SK-N-SH (cell line): ENCODE measurements at regions not wholly inside any gene's neighbourhood (a gene's known extent, or its start where the extent isn't known, plus 50 kb on each side); places are given as distances from the start of the nearest gene placed in this dataset.

Experiments
- CTCF ChIA-PET: fragments of 300-600, 350-600 bp; formaldehyde crosslinking; extraction: SDS; loops from one replicate; lab custom pipeline; 2021; lab: Yijun Ruan, JAX
- POLR2A ChIA-PET: fragments of 350-600 bp; sonication (Branson Sonifier 250); formaldehyde crosslinking; extraction: SDS; loops from one replicate; lab custom pipeline; 2020; ENCODE audit warnings: antibody characterized with exemption, inconsistent platforms; lab: Yijun Ruan, JAX
- DNase-seq: peaks from one replicate; pipeline ENCODE4 v3.0.0; 2012
- H2AFZ ChIP-seq: fragments of 200-600 bp; sonication (generic); 2 replicates; pipeline ENCODE4 v1.8.1; 2016; ENCODE audit warnings: antibody characterized with exemption, mild to moderate bottlenecking, low read depth
- H3F3A ChIP-seq: fragments of 200-600 bp; sonication (generic); replicated peaks from 2 replicates; pipeline ENCODE3; 2016; ENCODE audit warnings: antibody characterized with exemption, mild to moderate bottlenecking; ENCODE audit not compliant: insufficient read depth
- H3K27ac ChIP-seq, 2 experiments: fragments of 200-500 bp in 1 of 2; fragments of 200-600 bp in 1 of 2; sonication (Bioruptor generic) in 1 of 2; sonication (generic), shearing (Covaris generic) in 1 of 2; 2 replicates each; pipeline versions ENCODE4 v1.5.1 to v1.6.1; 2014 to 2016; ENCODE audit warnings: low read depth in 2 of 2, inconsistent platforms in 1 of 2, low read length in 1 of 2, mild to moderate bottlenecking in 1 of 2, mixed read lengths in 1 of 2
- H3K27me3 ChIP-seq: fragments of 200-600 bp; sonication (generic), shearing (Covaris generic); 2 replicates; pipeline ENCODE4 v1.6.1; 2016; ENCODE audit warnings: mixed run types; ENCODE audit not compliant: insufficient read depth
- H3K36me3 ChIP-seq, 2 experiments: fragments of 200-500 bp in 1 of 2; fragments of 200-600 bp in 1 of 2; sonication (Bioruptor generic) in 1 of 2; sonication (generic) in 1 of 2; replicated peaks in 1 of 2; 2 replicates each; pipeline versions ENCODE3 to v1.5.1; 2014 to 2016; ENCODE audit warnings: low read length in 1 of 2, mild to moderate bottlenecking in 1 of 2; ENCODE audit not compliant: insufficient read depth in 2 of 2, control insufficient read depth in 1 of 2
- H3K4me1 ChIP-seq, 2 experiments: fragments of 200-500 bp in 1 of 2; fragments of 200-600 bp in 1 of 2; sonication (Bioruptor generic) in 1 of 2; sonication (generic), shearing (Covaris generic) in 1 of 2; 2 replicates each; pipeline versions ENCODE4 v1.5.1 to v1.6.1; 2014 to 2016; ENCODE audit warnings: low read depth in 1 of 2, low read length in 1 of 2, mixed run types in 1 of 2; ENCODE audit not compliant: insufficient read depth in 2 of 2, control insufficient read depth in 1 of 2
- H3K4me2 ChIP-seq: fragments of 200-600 bp; sonication (generic), shearing (Covaris generic); 2 replicates; pipeline ENCODE4 v1.6.1; 2017; ENCODE audit warnings: mixed run types
- H3K4me3 ChIP-seq, 2 experiments: fragments of 200-500 bp in 1 of 2; fragments of 200-600 bp in 1 of 2; sonication (Bioruptor generic) in 1 of 2; sonication (generic), shearing (Covaris generic) in 1 of 2; 2 replicates each; pipeline versions ENCODE4 v1.5.1 to v1.8.1; 2014 to 2016; ENCODE audit warnings: low read depth in 2 of 2, inconsistent platforms in 1 of 2, low read length in 1 of 2, mild to moderate bottlenecking in 1 of 2, mixed read lengths in 1 of 2, moderate library complexity in 1 of 2
- H3K79me2 ChIP-seq: fragments of 200-600 bp; sonication (generic); 2 replicates; pipeline ENCODE4 v1.8.1; 2017; ENCODE audit warnings: mild to moderate bottlenecking; ENCODE audit not compliant: insufficient read depth
- H3K9ac ChIP-seq: fragments of 200-600 bp; sonication (generic); 2 replicates; pipeline ENCODE4 v1.6.1; 2017; ENCODE audit warnings: mixed run types
- H3K9me2 ChIP-seq: fragments of 200-600 bp; sonication (generic); 2 replicates; pipeline ENCODE4 v1.6.1; 2017; ENCODE audit warnings: mixed run types
- H3K9me3 ChIP-seq: fragments of 200-600 bp; sonication (generic); 2 replicates; pipeline ENCODE4 v1.6.1; 2017; ENCODE audit warnings: mixed run types, mild to moderate bottlenecking, moderate library complexity
- H4K20me1 ChIP-seq: fragments of 200-600 bp; sonication (generic); 2 replicates; pipeline ENCODE4 v1.6.1; 2017; ENCODE audit warnings: mild to moderate bottlenecking, mixed run types; ENCODE audit not compliant: insufficient read depth
- CHD2 ChIP-seq: fragments of 150-350 bp; IDR thresholded peaks from 2 replicates; pipeline ENCODE4 v1.6.1; 2018; ENCODE audit warnings: low read length; ENCODE audit not compliant: partially characterized antibody
- EP300 ChIP-seq, 2 experiments: IDR thresholded peaks; 2 replicates each; pipeline versions ENCODE4 v1.4.0 to v1.6.1; 2012; ENCODE audit warnings: borderline replicate concordance in 1 of 2, low read depth in 1 of 2, low read length in 1 of 2
- FOSL2 ChIP-seq: IDR thresholded peaks from 2 replicates; pipeline ENCODE4 v1.4.0; 2012; ENCODE audit warnings: low read depth, mild to moderate bottlenecking, moderate library complexity, borderline replicate concordance
- FOXJ3 ChIP-seq: sonication (generic); formaldehyde crosslinking; IDR thresholded peaks from 2 replicates; pipeline ENCODE4 v1.5.1; 2020; ENCODE audit warnings: mild to moderate bottlenecking, missing genetic modification reagents
- FOXM1 ChIP-seq: IDR thresholded peaks from 2 replicates; pipeline ENCODE4 v1.4.0; 2012; ENCODE audit warnings: low read depth, mild to moderate bottlenecking
- GABPA ChIP-seq: IDR thresholded peaks from 2 replicates; pipeline ENCODE4 v1.4.0; 2012; ENCODE audit warnings: low read depth, mild to moderate bottlenecking
- JUND ChIP-seq: IDR thresholded peaks from 2 replicates; pipeline ENCODE4 v1.4.0; 2012
- MXI1 ChIP-seq: IDR thresholded peaks from 2 replicates; pipeline ENCODE4 v1.6.1; 2012; ENCODE audit warnings: mild to moderate bottlenecking, low read depth, low read length, improper control_type of control experiment
- NFIC ChIP-seq: IDR thresholded peaks from 2 replicates; pipeline ENCODE4 v1.4.0; 2012; ENCODE audit warnings: borderline replicate concordance
- PBX3 ChIP-seq: IDR thresholded peaks from 2 replicates; pipeline ENCODE4; 2012
- RCOR1 ChIP-seq: fragments of 150-350 bp; IDR thresholded peaks from 2 replicates; pipeline ENCODE4 v1.6.1; 2017; ENCODE audit warnings: antibody characterized with exemption, low read length
- RXRA ChIP-seq: IDR thresholded peaks from 2 replicates; pipeline ENCODE4 v1.4.0; 2012; ENCODE audit warnings: low read depth, mild to moderate bottlenecking, borderline replicate concordance
- WGBS: methylation state at CpG from one replicate; pipeline ENCODE4 v1.1.6; 2017; ENCODE audit warnings: low lambda C conversion rate; 5-methylcytosine and 5-hydroxymethylcytosine counted together
- TF ChIP-seq, protein P1 (sequence below): IDR thresholded peaks from 2 replicates; pipeline ENCODE4 v1.6.1; 2012; ENCODE audit warnings: mild to moderate bottlenecking, low read depth, low read length, moderate library complexity
- TF ChIP-seq, protein P2 (sequence below): fragments of 150-350 bp; IDR thresholded peaks from 2 replicates; pipeline ENCODE4 v1.6.1; 2016; ENCODE audit warnings: mild to moderate bottlenecking, low read depth, low read length
- TF ChIP-seq, protein P3 (sequence below): fragments of 150-350 bp; IDR thresholded peaks from 2 replicates; pipeline ENCODE4 v1.6.1; 2017; ENCODE audit warnings: antibody characterized with exemption, low read length, low read depth, borderline replicate concordance
- TF ChIP-seq, protein P4 (sequence below): IDR thresholded peaks from 2 replicates; pipeline ENCODE4 v1.4.0; 2012; ENCODE audit warnings: low read depth, borderline replicate concordance

GRCh38 chr7:81533426-81533825, 236.4 kb downstream of the HGF start:
- no peak for TF ChIP-seq PBX3
- TF ChIP-seq JUND: no peak
- TF ChIP-seq, protein P1, sequence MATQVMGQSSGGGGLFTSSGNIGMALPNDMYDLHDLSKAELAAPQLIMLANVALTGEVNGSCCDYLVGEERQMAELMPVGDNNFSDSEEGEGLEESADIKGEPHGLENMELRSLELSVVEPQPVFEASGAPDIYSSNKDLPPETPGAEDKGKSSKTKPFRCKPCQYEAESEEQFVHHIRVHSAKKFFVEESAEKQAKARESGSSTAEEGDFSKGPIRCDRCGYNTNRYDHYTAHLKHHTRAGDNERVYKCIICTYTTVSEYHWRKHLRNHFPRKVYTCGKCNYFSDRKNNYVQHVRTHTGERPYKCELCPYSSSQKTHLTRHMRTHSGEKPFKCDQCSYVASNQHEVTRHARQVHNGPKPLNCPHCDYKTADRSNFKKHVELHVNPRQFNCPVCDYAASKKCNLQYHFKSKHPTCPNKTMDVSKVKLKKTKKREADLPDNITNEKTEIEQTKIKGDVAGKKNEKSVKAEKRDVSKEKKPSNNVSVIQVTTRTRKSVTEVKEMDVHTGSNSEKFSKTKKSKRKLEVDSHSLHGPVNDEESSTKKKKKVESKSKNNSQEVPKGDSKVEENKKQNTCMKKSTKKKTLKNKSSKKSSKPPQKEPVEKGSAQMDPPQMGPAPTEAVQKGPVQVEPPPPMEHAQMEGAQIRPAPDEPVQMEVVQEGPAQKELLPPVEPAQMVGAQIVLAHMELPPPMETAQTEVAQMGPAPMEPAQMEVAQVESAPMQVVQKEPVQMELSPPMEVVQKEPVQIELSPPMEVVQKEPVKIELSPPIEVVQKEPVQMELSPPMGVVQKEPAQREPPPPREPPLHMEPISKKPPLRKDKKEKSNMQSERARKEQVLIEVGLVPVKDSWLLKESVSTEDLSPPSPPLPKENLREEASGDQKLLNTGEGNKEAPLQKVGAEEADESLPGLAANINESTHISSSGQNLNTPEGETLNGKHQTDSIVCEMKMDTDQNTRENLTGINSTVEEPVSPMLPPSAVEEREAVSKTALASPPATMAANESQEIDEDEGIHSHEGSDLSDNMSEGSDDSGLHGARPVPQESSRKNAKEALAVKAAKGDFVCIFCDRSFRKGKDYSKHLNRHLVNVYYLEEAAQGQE: no peak
- no peak for TF ChIP-seq RCOR1
- no peak for TF ChIP-seq GABPA
- no peak for TF ChIP-seq EP300 (IDR thresholded peaks at IDR 0.05; ENCODE audit: borderline replicate concordance in 1 of 2, low read depth in 1 of 2, low read length in 1 of 2)
- no peak for TF ChIP-seq MXI1
- TF ChIP-seq, protein P2, sequence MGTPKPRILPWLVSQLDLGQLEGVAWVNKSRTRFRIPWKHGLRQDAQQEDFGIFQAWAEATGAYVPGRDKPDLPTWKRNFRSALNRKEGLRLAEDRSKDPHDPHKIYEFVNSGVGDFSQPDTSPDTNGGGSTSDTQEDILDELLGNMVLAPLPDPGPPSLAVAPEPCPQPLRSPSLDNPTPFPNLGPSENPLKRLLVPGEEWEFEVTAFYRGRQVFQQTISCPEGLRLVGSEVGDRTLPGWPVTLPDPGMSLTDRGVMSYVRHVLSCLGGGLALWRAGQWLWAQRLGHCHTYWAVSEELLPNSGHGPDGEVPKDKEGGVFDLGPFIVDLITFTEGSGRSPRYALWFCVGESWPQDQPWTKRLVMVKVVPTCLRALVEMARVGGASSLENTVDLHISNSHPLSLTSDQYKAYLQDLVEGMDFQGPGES: no peak
- TF ChIP-seq CHD2: no peak
- no peak for TF ChIP-seq FOSL2
- Histone ChIP-seq H3K9ac (no peak overlapping the region), H3K9me3 (no peaks in the 10 kb centered on the region), H3K4me3 (no peak overlapping the region), H3K9me2 (no peaks in the 10 kb centered on the region), H2AFZ (0 out of 2 replicates have a peak overlapping the region, but pooled peaks have one; percentile 12), H3K27me3 (no peaks in the 10 kb centered on the region), H3K27ac (peak overlapping the region in 1 of 2 experiments; percentile 14; a peak in 1 of 4 replicates), H4K20me1 (no peaks in the 10 kb centered on the region), H3K4me1 (peaks cover 0 to 4% of the 10 kb centered on the region in 2 experiments; a peak in 2 of 4 replicates), H3K36me3 (no peaks in the 10 kb centered on the region), H3K4me2 (no peak overlapping the region), H3F3A (no peaks in the 10 kb centered on the region), H3K79me2 (no peaks in the 10 kb centered on the region)
- ChIA-PET POLR2A (no interaction called here), CTCF (interaction anchor here (1.0 to 1.5 kb wide), 3 partner anchors 13 to 219 kb away, joined by 3 to 4 read pairs (median 3); no protein-coding TSS in a partner anchor)
- DNase-seq: no peak

GRCh38 chr7:81529785-81530184, 240.1 kb downstream of the HGF start:
- CTCF ChIA-PET: no interaction called here
- no peak for DNase-seq
- WGBS: 61% methylated on average over 2 of the region's 2 CpGs
- TF ChIP-seq RXRA (no peak), EP300 (IDR thresholded peaks at IDR 0.05; ENCODE audit: borderline replicate concordance in 1 of 2, low read depth in 1 of 2, low read length in 1 of 2) (no peak), RCOR1 (no peak), MXI1 (no peak), NFIC (no peak), FOXJ3 (CRISPR knock-in tag) (no peak), FOXM1 (no peak)
- TF ChIP-seq, protein P3, sequence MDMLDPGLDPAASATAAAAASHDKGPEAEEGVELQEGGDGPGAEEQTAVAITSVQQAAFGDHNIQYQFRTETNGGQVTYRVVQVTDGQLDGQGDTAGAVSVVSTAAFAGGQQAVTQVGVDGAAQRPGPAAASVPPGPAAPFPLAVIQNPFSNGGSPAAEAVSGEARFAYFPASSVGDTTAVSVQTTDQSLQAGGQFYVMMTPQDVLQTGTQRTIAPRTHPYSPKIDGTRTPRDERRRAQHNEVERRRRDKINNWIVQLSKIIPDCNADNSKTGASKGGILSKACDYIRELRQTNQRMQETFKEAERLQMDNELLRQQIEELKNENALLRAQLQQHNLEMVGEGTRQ: no peak
- TF ChIP-seq, protein P4, sequence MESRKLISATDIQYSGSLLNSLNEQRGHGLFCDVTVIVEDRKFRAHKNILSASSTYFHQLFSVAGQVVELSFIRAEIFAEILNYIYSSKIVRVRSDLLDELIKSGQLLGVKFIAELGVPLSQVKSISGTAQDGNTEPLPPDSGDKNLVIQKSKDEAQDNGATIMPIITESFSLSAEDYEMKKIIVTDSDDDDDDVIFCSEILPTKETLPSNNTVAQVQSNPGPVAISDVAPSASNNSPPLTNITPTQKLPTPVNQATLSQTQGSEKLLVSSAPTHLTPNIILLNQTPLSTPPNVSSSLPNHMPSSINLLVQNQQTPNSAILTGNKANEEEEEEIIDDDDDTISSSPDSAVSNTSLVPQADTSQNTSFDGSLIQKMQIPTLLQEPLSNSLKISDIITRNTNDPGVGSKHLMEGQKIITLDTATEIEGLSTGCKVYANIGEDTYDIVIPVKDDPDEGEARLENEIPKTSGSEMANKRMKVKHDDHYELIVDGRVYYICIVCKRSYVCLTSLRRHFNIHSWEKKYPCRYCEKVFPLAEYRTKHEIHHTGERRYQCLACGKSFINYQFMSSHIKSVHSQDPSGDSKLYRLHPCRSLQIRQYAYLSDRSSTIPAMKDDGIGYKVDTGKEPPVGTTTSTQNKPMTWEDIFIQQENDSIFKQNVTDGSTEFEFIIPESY: no peak

More at GRCh38 chr7:81529785-81530184, 240.1 kb downstream of the HGF start:
- POLR2A ChIA-PET: no interaction called here
- no peaks in the 10 kb centered on the region for H3F3A ChIP-seq
- H3K9ac ChIP-seq: no peak overlapping the region
- no peak overlapping the region for H3K4me3 ChIP-seq
- H4K20me1 ChIP-seq: no peaks in the 10 kb centered on the region
- H3K9me3 ChIP-seq: no peaks in the 10 kb centered on the region
- H3K27me3 ChIP-seq: no peaks in the 10 kb centered on the region
- peaks cover 3 to 4% of the 10 kb centered on the region in 2 experiments; a peak in 3 of 4 replicates for H3K4me1 ChIP-seq
- no peak overlapping the region for H2AFZ ChIP-seq
- H3K27ac ChIP-seq: no peak overlapping the region
- H3K4me2 ChIP-seq: no peak overlapping the region
- H3K36me3 ChIP-seq: no peaks in the 10 kb centered on the region
- H3K9me2 ChIP-seq: no peaks in the 10 kb centered on the region
- no peaks in the 10 kb centered on the region for H3K79me2 ChIP-seq
